ENCODE measurements at regions not wholly inside any gene's neighbourhood (a gene's known extent, or its start where the extent isn't known, plus 50 kb on each side); places are given as distances from the start of the nearest gene placed in this dataset.

DNA sequence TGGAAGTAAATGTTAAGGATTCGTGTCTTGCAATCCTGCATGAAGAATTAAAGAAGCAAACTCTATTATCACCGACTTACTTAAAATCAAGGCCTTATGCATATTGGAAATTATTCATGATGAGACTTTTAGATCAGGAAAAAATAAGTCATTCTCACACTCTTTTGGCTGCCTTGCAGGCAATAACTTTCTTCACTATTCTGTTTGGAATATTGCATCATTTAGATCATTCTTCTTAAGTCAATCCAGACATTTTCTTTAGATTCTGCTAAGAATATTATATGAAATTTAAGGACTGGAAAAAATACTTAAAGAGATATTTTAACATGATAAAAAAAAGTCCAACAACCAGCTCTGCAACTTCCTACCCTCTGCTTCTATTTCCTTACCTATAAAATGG, 245.4 kb downstream of the LRRN1 start:
- TF ChIP-seq CTCF (IDR thresholded peaks at IDR 0.05; ENCODE audit: insufficient read depth, low read depth, low read length) (no peak), EZH2 (IDR thresholded peaks at IDR 0.05; ENCODE audit: insufficient read depth, low read length) (no peak)

Data from astrocyte (in vitro differentiated cells and primary cell).